Pons (tissue), 1 donor: ENCODE measurements at regions not wholly inside any gene's neighbourhood (a gene's known extent, or its start where the extent isn't known, plus 50 kb on each side); places are given as distances from the start of the nearest gene placed in this dataset.

Experiments
- DNase-seq: peaks from one replicate; pipeline ENCODE4 v3.0.0-alpha.2; 2016; ENCODE audit warnings: low spot score

GRCh38 chr1:55374216-55374615 lies 159.1 kb upstream of the USP24 start:
- no peak for DNase-seq

- no peak for DNase-seq
These were observed 154.3 kb upstream of the USP24 start for GRCh38 chr1:55369474-55369873.

GRCh38 chr1:55368698-55369097 lies 153.5 kb upstream of the USP24 start:
- DNase-seq, result no peak

DNA sequence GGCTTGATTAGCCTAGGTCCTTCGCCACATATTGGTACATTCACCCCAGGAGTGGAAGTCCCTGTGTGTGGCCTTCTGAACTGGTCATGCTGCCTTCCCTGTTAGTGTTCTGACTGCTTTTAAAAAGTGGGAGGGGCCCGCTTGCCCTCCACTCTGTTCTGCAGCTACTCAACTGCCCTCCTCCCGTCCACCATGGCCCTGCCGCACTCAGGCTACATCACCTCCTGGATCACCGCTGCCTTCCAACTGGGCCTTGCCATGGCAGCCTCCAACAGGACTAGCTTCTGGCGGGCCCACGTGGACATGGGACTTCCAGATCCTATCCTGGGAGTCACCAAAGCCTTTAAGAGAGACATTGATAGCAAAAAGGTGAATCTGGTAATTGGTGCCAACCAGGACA lies 152.1 kb upstream of the USP24 start:
- no peak for DNase-seq

DNA sequence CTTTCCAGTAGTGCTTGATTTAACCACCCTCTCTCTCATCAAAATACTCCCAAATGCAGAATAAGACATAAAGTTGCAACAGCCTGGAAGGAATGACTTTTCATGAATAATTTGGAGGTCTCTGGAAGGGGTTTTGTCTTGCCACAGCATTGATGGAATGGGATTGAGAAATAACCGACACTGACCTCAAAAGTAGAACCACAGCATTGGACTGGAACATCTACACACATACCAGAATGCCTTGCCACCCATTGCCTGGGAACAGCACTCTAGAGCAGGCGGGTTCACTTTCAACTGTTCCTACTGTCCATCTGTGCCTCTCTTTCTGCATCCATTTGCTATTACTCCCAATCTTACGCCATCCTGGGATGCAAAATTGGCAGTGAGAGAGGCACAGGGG lies 149.1 kb upstream of the USP24 start:
- DNase-seq, result no peak

- no peak for DNase-seq
These were observed 148.1 kb upstream of the USP24 start for GRCh38 chr1:55363268-55363667.

GRCh38 chr1:55362558-55362957 lies 147.4 kb upstream of the USP24 start:
- no peak for DNase-seq

DNA sequence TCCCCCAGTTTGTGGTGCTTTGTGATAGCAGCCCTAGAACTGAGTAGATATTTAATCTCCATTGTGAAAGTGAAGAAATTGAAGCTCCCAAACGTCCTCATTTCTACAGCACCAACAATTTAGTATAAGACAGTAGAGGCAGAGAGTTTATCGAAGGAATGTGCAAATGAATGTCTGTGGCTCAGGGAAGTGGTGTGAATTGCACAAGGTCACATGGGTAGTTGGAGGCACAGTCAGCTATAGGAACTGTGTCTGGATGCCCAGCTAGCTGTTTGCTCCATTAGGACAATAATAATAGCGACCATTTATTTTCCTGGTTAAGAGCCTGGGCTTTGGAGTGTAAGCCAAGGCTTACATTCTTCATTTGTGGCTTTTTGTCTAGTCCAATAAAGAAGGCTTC lies 144.4 kb upstream of the USP24 start:
- no peak for DNase-seq

DNA sequence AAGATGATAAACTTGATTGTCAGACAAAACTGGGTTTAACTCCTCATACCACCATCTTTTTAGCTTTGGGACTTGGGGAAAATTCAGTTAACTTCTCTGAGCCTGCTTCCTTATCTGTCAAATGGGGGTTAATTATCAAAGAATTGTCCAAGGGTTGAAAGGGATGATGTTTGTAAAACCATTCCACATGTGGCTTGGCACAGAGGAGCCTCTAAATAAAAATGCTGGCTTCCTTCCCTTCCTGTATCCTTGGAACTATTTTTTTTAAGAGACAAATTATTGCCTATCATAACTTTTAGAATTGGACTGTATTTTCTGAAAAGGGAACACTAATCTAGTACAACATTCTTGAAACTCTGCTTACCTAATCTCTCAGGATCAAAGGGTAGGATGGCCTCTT lies 143.4 kb upstream of the USP24 start:
- DNase-seq, result no peak

DNA sequence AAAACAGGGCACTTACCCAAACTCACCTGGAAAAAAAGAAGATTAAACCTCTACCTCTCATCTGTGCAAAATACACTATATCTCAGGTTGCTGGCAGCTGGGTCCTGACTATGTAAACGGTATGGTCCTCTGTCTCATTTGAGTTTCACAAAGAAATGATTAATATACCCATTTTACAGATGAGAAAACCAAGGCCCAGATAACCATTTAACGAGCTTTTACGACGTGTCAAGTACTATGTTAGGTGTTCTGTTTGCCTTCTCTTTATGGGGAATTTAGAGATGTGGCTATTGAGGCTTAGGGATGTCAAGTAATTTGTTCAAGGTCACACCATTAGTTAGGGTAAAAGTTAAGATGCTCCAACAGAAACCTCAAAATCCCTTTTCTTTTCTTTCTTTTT lies 140.4 kb upstream of the USP24 start:
- no peak for DNase-seq

GRCh38 chr1:55353707-55354620 lies 138.8 kb upstream of the USP24 start:
- DNase-seq, result no peak

- no peak for DNase-seq
These were observed 137.6 kb upstream of the USP24 start for GRCh38 chr1:55352811-55353180.

DNA sequence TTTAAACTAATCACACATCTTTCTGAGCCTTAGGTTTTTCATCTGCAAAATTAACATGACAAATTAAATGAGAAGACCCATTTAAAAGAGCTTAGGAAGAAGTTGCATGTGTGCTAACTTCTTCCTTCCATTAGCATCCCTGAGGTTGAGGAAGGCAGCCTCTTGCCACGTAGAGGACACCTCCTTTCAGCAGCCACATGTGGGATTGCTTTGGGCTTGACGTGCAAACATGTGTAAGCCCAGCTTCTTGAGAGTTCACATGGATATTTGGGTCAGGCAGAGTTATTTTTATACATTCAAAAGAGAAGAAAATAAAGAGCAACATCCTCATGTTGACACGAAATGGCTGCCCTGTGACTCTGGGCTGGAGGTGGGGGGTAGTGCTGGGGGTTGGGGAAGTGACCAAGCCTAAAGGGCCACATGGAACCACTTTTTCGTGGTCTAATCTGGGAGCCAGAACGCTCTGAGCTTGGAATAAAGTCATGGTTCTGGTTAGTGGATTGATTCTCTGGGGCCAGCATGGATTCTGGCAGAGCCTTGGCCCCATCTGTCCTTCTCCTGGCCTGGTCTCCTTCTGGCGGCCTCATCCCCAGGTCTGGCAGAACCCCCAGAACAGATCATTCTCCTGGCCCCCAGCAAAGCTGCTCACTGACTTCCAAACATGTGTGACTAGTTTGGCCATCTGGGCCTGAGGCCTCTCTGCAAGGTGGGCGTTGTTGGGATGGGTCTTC lies 137.1 kb upstream of the USP24 start:
- DNase-seq, result no peak

- no peak for DNase-seq
These were observed 133.2 kb upstream of the USP24 start for GRCh38 chr1:55348356-55348755.

- no peak for DNase-seq
These were observed 132.7 kb upstream of the USP24 start for GRCh38 chr1:55347866-55348265.

- no peak for DNase-seq
These were observed 131.9 kb upstream of the USP24 start for GRCh38 chr1:55347041-55347440.

DNA sequence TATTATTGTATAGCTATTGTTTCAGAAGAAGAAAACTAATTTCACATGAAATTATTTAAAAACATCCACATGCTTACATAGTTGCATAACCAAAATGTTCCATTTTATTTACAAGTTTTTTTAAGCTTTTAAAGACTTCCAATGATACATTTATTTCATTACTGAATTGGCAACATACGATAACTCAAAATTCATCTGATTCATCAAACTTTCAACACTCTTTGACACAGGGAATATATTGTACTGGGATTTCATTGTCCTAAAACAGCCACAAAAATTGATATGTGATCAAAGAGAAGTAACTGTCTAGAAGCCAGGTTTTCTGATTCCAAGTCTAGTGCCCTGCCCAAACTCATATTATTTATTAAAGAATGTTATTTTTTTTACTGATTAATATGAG lies 131.4 kb upstream of the USP24 start:
- DNase-seq, result no peak

GRCh38 chr1:55339681-55340080 lies 124.5 kb upstream of the USP24 start:
- DNase-seq, result no peak

GRCh38 chr1:55338448-55338820 lies 123.3 kb upstream of the USP24 start:
- no peak for DNase-seq

DNA sequence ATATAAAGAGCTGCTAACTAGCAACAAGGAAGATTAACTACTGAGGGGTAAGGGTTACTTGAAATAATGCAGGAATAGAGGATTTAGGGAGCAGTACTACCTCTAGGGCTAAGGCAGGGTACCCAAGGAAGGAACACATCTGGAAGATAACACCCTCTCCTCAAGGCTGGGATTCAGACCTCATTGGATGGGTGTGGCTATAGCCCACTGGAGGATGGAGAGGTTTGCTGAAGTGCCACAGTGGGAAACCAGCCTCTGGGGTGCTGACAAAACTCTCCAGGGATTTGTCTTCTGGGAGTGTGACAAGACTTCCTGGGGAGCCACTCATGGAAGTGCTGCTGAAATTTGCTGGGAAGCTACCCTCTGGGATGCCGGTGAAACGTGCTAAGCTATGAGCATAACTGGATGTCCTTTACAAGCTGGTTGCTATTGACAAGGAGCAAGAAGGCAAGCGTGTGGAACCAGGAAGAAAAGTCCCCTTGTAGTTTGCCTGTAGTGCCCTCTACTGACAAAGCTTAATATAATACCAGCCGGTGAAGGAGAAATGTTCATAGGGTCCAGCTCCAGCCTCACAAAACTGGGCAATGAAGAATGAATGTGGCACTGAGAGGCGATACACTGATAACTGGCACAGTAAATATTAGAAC lies 122.8 kb upstream of the USP24 start:
- DNase-seq, result peak; percentile 23

DNA sequence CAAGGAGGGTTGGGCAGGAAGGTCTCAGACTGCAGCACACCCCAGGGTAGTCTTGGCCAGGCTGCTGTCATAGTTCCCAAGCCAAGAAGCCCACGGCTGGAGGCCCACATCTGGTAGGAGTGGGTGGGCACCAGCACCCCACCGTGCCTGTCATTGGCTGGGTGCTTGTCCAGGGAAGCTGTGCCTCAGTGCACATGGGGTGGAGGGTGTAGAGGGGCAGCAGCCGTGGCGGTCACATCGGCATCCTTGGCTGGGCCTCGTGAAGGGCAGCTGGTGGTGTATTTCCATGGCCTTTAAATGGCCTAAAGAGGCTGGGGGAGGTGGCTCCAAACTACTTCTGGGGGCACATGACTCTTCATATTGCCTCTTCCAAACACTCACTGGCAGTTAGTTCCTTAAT lies 119.6 kb upstream of the USP24 start:
- DNase-seq, result no peak

GRCh38 chr1:55334160-55334559 lies 119.0 kb upstream of the USP24 start:
- DNase-seq, result no peak

- DNase-seq, result no peak
These were observed 118.3 kb upstream of the USP24 start for GRCh38 chr1:55333461-55333860.
